Epithelial cell of proximal tubule (primary cell): ENCODE measurements at regions not wholly inside any gene's neighbourhood (a gene's known extent, or its start where the extent isn't known, plus 50 kb on each side); places are given as distances from the start of the nearest gene placed in this dataset.

Source experiments
- DNase-seq: peaks from one replicate; pipeline ENCODE4 v3.0.0-alpha.2; 2011; ENCODE audit warnings: low read depth
- H3K4me3 ChIP-seq: 2 replicates; pipeline ENCODE4 v1.5.1; 2011; ENCODE audit warnings: low read depth, mild to moderate bottlenecking, low read length
- CTCF ChIP-seq: conservative IDR thresholded peaks from 2 replicates; pipeline ENCODE4 v1.5.1; 2012; ENCODE audit warnings: low read depth, mild to moderate bottlenecking, low read length

DNA sequence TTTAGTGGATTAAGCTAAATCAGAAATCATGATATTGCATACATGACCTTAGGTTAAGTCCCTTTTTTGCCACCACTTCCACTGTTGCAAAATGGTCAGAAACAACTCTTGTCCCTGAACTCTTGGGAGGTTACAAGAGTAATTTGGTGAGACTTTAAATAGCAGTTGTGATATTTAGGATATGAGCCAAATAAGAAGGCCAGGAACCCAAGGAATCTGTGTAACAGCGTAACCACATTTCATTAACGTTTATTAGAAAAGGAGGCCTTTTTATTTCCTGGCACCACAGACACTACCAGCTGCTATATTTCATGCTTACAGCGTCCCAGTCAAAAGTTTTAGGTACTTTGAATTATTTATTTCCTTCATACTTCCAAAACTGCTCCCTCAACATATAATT, 268.0 kb downstream of the GPD2 start:
- no peak for DNase-seq
- TF ChIP-seq CTCF = no peak
- H3K4me3 ChIP-seq = no peak overlapping the region

GRCh38 chr2:156704617-156705016, 268.4 kb downstream of the GPD2 start:
- no peak for DNase-seq
- no peak overlapping the region for H3K4me3 ChIP-seq

GRCh38 chr2:156706576-156706975, 270.4 kb downstream of the GPD2 start:
- DNase-seq = no peak
- TF ChIP-seq CTCF = no peak
- no peak overlapping the region for H3K4me3 ChIP-seq

More at GRCh38 chr2:156704617-156705016, 268.4 kb downstream of the GPD2 start:
- TF ChIP-seq CTCF = no peak

GRCh38 chr2:156708051-156708450, 271.9 kb downstream of the GPD2 start:
- no peak overlapping the region for H3K4me3 ChIP-seq
- TF ChIP-seq CTCF = no peak

DNA sequence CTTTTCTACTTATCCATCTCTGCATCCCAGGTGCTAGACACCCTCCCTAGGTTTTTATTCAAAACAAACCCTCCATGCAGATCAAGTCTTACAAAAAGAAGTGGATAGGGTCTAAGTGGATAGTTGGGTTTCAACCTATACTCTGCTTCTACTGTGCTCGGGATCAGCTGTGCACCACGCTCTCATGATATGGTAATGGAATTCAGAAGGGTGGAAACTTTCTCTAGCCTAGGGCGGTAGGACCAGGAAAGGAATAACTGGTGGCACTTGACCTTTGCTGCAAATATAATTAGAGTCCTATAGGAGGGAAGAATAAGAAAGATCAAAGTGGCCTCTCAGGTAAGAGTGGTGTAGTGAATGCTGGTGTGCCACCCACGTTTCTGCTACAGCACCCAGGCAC, 272.9 kb downstream of the GPD2 start:
- DNase-seq = no peak
- no peak for TF ChIP-seq CTCF
- no peak overlapping the region for H3K4me3 ChIP-seq

More at GRCh38 chr2:156708051-156708450, 271.9 kb downstream of the GPD2 start:
- no peak for DNase-seq

GRCh38 chr2:156719036-156719435, 282.9 kb downstream of the GPD2 start:
- DNase-seq = no peak
- H3K4me3 ChIP-seq = no peak overlapping the region
- TF ChIP-seq CTCF = no peak

GRCh38 chr2:156727867-156728266, 291.7 kb downstream of the GPD2 start:
- no peak for DNase-seq
- no peak for TF ChIP-seq CTCF
- H3K4me3 ChIP-seq = no peak overlapping the region
